Bronchial epithelial cell (primary cell): ENCODE measurements at regions not wholly inside any gene's neighbourhood (a gene's known extent, or its start where the extent isn't known, plus 50 kb on each side); places are given as distances from the start of the nearest gene placed in this dataset.

Experiments
- DNase-seq: peaks from one replicate; pipeline ENCODE4 v3.0.0-alpha.2; 2010; ENCODE audit warnings: low read depth
- FAIRE-seq: peaks from 2 replicates; lab custom pipeline; 2011; peaks lifted over from hg19 to GRCh38; lab: Jason Lieb, UNC
- H3K27me3 ChIP-seq: 2 replicates; pipeline ENCODE4 v1.5.1; 2011; ENCODE audit warnings: low read length; ENCODE audit not compliant: control insufficient read depth, insufficient read depth
- H3K36me3 ChIP-seq: 2 replicates; pipeline ENCODE4 v1.5.1; 2011; ENCODE audit warnings: low read length; ENCODE audit not compliant: control insufficient read depth, insufficient read depth
- H3K4me3 ChIP-seq: 2 replicates; pipeline ENCODE4 v1.5.1; 2011; ENCODE audit warnings: mild to moderate bottlenecking, low read depth, low read length, control low read depth
- TF ChIP-seq, protein P1 (sequence below): IDR thresholded peaks from 2 replicates; pipeline ENCODE4 v1.5.1; 2011; ENCODE audit warnings: mild to moderate bottlenecking, moderate library complexity, low read length, control low read depth, inconsistent platforms; ENCODE audit not compliant: insufficient read depth, severe bottlenecking

DNA sequence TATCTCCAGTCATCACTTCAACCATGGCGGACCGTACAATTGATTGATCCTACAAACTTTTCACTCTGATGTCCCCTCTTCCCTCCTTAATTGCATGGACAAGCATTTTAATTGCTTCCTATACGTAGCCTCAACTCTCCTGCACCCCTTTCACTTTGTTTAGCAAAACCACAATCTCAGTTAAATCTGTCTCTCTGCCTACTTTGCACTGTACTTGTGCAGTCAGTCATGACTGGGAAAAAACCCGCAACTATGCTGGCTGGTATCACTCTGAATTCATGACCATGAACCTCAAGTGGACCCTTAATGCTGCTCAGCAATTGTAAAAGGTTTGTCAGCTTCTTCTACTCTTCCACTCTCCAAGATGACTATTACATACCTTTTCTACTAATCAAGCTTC lies 51.7 kb upstream of the AFF2 start:
- no peaks in the 10 kb centered on the region for H3K27me3 ChIP-seq
- DNase-seq: no peak
- no peak overlapping the region for H3K4me3 ChIP-seq
- FAIRE-seq: no peak
- no peaks in the 10 kb centered on the region for H3K36me3 ChIP-seq
- TF ChIP-seq, protein P1, sequence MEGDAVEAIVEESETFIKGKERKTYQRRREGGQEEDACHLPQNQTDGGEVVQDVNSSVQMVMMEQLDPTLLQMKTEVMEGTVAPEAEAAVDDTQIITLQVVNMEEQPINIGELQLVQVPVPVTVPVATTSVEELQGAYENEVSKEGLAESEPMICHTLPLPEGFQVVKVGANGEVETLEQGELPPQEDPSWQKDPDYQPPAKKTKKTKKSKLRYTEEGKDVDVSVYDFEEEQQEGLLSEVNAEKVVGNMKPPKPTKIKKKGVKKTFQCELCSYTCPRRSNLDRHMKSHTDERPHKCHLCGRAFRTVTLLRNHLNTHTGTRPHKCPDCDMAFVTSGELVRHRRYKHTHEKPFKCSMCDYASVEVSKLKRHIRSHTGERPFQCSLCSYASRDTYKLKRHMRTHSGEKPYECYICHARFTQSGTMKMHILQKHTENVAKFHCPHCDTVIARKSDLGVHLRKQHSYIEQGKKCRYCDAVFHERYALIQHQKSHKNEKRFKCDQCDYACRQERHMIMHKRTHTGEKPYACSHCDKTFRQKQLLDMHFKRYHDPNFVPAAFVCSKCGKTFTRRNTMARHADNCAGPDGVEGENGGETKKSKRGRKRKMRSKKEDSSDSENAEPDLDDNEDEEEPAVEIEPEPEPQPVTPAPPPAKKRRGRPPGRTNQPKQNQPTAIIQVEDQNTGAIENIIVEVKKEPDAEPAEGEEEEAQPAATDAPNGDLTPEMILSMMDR: no peak
